ENCODE measurements at regions not wholly inside any gene's neighbourhood (a gene's known extent, or its start where the extent isn't known, plus 50 kb on each side); places are given as distances from the start of the nearest gene placed in this dataset.

DNA sequence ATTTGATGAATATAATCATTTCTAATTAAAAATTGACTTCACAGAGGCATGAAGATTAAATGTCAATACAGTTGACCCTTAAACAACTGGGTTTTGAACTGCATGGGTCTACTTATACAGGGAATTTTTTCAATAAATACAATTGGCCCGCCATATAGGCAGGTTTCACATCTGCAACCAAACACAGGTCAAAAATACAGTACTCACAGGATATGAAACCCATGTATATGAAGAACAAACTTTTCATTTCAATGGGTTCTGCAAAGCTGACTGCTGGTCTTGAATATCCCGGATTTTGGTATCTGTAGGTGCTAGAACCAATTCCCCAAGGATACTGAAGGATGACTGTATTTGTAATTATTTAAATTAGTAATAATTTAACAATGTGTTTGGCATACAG is 555.6 kb downstream of the EPHA4 start:
- Mint-ChIP-seq H3K27ac (no peak overlapping the region), H3K4me1 (peaks cover 28% of the 10 kb centered on the region), H3K36me3 (no peaks in the 10 kb centered on the region), H3K27me3 (ENCODE audit: low read depth) (no peaks in the 10 kb centered on the region), H3K4me3 (no peak overlapping the region), H3K9me3 (no peaks in the 10 kb centered on the region; the same call in 1 of the 2 replicates)
- ChIA-PET POLR2A (no interaction called here), CTCF (no interaction called here)
- DNase-seq (ENCODE audit: low spot score) (no peak), ATAC-seq (no peak)
- TF ChIP-seq ZNF121 (CRISPR knock-in tag; IDR thresholded peaks at IDR 0.05) (no peak), EMX1 (CRISPR knock-in tag; IDR thresholded peaks at IDR 0.05) (no peak), PRRX2 (CRISPR knock-in tag; IDR thresholded peaks at IDR 0.05) (no peak), FOXP1 (CRISPR knock-in tag; IDR thresholded peaks at IDR 0.05; ENCODE audit: borderline replicate concordance) (no peak), TCF7 (CRISPR knock-in tag; IDR thresholded peaks at IDR 0.05; ENCODE audit: low read depth) (no peak), ZNF219 (CRISPR knock-in tag; IDR thresholded peaks at IDR 0.05; ENCODE audit: borderline replicate concordance) (no peak), SMAD4 (CRISPR knock-in tag; IDR thresholded peaks at IDR 0.05) (no peak), MXD4 (CRISPR knock-in tag; IDR thresholded peaks at IDR 0.05; ENCODE audit: borderline replicate concordance) (no peak), RELA (CRISPR knock-in tag; IDR thresholded peaks at IDR 0.05; ENCODE audit: borderline replicate concordance) (no peak), MYBL2 (CRISPR knock-in tag; IDR thresholded peaks at IDR 0.05) (no peak), NR1H2 (CRISPR knock-in tag; IDR thresholded peaks at IDR 0.05) (no peak), NR3C1 (CRISPR knock-in tag; conservative IDR thresholded peaks at IDR 0.05; ENCODE audit: low read depth) (no peak), NFE2L1 (CRISPR knock-in tag; IDR thresholded peaks at IDR 0.05) (no peak), ZBTB21 (CRISPR knock-in tag; IDR thresholded peaks at IDR 0.05; ENCODE audit: borderline replicate concordance) (no peak)
- TF ChIP-seq, protein P1, sequence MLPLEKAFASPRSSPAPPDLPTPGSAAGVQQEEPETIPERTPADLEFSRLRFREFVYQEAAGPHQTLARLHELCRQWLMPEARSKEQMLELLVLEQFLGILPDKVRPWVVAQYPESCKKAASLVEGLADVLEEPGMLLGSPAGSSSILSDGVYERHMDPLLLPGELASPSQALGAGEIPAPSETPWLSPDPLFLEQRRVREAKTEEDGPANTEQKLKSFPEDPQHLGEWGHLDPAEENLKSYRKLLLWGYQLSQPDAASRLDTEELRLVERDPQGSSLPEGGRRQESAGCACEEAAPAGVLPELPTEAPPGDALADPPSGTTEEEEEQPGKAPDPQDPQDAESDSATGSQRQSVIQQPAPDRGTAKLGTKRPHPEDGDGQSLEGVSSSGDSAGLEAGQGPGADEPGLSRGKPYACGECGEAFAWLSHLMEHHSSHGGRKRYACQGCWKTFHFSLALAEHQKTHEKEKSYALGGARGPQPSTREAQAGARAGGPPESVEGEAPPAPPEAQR (CRISPR knock-in tag; IDR thresholded peaks at IDR 0.05), result no peak
- TF ChIP-seq, protein P2, sequence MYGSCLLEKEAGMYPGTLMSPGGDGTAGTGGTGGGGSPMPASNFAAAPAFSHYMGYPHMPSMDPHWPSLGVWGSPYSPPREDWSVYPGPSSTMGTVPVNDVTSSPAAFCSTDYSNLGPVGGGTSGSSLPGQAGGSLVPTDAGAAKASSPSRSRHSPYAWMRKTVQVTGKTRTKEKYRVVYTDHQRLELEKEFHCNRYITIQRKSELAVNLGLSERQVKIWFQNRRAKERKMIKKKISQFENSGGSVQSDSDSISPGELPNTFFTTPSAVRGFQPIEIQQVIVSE (CRISPR knock-in tag; IDR thresholded peaks at IDR 0.05; ENCODE audit: borderline replicate concordance), result no peak
- TF ChIP-seq, protein P3, sequence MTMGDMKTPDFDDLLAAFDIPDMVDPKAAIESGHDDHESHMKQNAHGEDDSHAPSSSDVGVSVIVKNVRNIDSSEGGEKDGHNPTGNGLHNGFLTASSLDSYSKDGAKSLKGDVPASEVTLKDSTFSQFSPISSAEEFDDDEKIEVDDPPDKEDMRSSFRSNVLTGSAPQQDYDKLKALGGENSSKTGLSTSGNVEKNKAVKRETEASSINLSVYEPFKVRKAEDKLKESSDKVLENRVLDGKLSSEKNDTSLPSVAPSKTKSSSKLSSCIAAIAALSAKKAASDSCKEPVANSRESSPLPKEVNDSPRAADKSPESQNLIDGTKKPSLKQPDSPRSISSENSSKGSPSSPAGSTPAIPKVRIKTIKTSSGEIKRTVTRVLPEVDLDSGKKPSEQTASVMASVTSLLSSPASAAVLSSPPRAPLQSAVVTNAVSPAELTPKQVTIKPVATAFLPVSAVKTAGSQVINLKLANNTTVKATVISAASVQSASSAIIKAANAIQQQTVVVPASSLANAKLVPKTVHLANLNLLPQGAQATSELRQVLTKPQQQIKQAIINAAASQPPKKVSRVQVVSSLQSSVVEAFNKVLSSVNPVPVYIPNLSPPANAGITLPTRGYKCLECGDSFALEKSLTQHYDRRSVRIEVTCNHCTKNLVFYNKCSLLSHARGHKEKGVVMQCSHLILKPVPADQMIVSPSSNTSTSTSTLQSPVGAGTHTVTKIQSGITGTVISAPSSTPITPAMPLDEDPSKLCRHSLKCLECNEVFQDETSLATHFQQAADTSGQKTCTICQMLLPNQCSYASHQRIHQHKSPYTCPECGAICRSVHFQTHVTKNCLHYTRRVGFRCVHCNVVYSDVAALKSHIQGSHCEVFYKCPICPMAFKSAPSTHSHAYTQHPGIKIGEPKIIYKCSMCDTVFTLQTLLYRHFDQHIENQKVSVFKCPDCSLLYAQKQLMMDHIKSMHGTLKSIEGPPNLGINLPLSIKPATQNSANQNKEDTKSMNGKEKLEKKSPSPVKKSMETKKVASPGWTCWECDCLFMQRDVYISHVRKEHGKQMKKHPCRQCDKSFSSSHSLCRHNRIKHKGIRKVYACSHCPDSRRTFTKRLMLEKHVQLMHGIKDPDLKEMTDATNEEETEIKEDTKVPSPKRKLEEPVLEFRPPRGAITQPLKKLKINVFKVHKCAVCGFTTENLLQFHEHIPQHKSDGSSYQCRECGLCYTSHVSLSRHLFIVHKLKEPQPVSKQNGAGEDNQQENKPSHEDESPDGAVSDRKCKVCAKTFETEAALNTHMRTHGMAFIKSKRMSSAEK (CRISPR knock-in tag; IDR thresholded peaks at IDR 0.05; ENCODE audit: borderline replicate concordance), result no peak
- TF ChIP-seq, protein P4, sequence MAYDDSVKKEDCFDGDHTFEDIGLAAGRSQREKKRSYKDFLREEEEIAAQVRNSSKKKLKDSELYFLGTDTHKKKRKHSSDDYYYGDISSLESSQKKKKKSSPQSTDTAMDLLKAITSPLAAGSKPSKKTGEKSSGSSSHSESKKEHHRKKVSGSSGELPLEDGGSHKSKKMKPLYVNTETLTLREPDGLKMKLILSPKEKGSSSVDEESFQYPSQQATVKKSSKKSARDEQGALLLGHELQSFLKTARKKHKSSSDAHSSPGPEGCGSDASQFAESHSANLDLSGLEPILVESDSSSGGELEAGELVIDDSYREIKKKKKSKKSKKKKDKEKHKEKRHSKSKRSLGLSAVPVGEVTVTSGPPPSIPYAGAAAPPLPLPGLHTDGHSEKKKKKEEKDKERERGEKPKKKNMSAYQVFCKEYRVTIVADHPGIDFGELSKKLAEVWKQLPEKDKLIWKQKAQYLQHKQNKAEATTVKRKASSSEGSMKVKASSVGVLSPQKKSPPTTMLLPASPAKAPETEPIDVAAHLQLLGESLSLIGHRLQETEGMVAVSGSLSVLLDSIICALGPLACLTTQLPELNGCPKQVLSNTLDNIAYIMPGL (CRISPR knock-in tag; IDR thresholded peaks at IDR 0.05), result no peak
- TF ChIP-seq, protein P5, sequence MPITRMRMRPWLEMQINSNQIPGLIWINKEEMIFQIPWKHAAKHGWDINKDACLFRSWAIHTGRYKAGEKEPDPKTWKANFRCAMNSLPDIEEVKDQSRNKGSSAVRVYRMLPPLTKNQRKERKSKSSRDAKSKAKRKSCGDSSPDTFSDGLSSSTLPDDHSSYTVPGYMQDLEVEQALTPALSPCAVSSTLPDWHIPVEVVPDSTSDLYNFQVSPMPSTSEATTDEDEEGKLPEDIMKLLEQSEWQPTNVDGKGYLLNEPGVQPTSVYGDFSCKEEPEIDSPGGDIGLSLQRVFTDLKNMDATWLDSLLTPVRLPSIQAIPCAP (CRISPR knock-in tag; IDR thresholded peaks at IDR 0.05), result no peak
- TF ChIP-seq, protein P6, sequence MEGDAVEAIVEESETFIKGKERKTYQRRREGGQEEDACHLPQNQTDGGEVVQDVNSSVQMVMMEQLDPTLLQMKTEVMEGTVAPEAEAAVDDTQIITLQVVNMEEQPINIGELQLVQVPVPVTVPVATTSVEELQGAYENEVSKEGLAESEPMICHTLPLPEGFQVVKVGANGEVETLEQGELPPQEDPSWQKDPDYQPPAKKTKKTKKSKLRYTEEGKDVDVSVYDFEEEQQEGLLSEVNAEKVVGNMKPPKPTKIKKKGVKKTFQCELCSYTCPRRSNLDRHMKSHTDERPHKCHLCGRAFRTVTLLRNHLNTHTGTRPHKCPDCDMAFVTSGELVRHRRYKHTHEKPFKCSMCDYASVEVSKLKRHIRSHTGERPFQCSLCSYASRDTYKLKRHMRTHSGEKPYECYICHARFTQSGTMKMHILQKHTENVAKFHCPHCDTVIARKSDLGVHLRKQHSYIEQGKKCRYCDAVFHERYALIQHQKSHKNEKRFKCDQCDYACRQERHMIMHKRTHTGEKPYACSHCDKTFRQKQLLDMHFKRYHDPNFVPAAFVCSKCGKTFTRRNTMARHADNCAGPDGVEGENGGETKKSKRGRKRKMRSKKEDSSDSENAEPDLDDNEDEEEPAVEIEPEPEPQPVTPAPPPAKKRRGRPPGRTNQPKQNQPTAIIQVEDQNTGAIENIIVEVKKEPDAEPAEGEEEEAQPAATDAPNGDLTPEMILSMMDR (IDR thresholded peaks at IDR 0.05), result no peak

Measured in WTC11 (cell line).